B cell (primary cell): ENCODE measurements at regions not wholly inside any gene's neighbourhood (a gene's known extent, or its start where the extent isn't known, plus 50 kb on each side); places are given as distances from the start of the nearest gene placed in this dataset.

Experiments
- EZH2 ChIP-seq: IDR thresholded peaks from 2 replicates; pipeline ENCODE4 v1.6.1; 2012; ENCODE audit warnings: borderline replicate concordance, low read depth, mild to moderate bottlenecking, moderate library complexity, low read length; ENCODE audit not compliant: insufficient read depth, poor library complexity, severe bottlenecking
- TF ChIP-seq, protein P1 (sequence below): fragments of 200-600 bp; IDR thresholded peaks from one replicate; pipeline ENCODE4 v1.8.0; 2022; ENCODE audit warnings: antibody characterized with exemption, mild to moderate bottlenecking

GRCh38 chr7:51685794-51686193 is 369.2 kb upstream of the COBL start:
- TF ChIP-seq, protein P1, sequence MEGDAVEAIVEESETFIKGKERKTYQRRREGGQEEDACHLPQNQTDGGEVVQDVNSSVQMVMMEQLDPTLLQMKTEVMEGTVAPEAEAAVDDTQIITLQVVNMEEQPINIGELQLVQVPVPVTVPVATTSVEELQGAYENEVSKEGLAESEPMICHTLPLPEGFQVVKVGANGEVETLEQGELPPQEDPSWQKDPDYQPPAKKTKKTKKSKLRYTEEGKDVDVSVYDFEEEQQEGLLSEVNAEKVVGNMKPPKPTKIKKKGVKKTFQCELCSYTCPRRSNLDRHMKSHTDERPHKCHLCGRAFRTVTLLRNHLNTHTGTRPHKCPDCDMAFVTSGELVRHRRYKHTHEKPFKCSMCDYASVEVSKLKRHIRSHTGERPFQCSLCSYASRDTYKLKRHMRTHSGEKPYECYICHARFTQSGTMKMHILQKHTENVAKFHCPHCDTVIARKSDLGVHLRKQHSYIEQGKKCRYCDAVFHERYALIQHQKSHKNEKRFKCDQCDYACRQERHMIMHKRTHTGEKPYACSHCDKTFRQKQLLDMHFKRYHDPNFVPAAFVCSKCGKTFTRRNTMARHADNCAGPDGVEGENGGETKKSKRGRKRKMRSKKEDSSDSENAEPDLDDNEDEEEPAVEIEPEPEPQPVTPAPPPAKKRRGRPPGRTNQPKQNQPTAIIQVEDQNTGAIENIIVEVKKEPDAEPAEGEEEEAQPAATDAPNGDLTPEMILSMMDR: no peak
- no peak for TF ChIP-seq EZH2
